ENCODE measurements at regions not wholly inside any gene's neighbourhood (a gene's known extent, or its start where the extent isn't known, plus 50 kb on each side); places are given as distances from the start of the nearest gene placed in this dataset.

DNA sequence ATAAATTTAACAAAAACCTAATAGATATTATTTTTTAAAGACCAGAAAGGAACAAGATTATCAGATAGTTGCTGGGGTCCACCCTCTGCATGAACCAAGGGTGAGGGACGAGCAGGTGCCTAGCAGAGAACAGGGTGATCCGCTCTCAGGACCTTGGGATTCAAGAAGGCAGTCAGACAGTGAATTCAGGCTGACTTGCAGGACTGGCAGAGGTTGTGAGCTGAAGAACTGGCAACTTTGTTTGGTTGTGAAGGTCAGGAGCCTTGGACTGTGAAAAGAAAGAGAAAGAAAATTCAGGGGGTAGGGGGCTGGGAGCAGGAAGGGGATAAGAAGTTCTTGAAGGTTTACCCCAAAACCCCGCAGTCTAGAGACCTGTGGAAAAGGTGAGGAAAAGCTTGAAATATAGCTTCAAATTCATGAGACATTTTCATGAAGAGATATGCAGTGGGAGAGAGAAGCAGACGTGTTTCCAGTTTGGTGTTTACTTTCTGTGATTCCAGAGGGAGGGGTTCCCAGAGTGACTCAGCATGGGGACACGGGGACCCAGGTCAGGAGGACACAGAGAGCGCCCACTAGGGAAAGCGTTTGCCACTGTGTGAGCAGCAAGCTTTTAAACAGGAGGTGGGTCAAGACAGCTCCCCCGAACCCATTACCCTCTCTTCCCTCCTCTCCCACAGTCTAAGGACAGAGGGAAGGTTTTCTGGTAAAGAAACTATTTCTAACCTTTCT, 217.2 kb upstream of the UMPS start:
- DNase-seq: no peak

DNA sequence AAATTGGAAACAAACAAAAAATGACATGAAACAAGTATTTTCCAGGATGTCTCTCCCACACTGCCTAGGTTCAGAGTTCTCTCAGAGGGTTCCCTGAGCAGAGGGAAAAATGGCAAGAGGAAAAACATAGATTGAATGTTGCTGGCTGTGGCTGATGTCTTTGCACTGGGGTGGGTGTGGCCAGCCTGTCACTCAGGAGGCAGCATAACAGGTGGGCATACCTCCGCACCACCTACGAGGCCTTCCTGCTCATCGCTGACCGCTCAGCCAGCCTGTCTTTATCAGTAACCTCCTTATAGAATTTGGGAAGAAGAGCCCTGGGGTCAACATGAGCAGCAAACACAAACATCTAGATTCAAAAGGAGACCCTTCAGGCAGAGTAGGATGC, 216.6 kb upstream of the UMPS start:
- DNase-seq: no peak

DNA sequence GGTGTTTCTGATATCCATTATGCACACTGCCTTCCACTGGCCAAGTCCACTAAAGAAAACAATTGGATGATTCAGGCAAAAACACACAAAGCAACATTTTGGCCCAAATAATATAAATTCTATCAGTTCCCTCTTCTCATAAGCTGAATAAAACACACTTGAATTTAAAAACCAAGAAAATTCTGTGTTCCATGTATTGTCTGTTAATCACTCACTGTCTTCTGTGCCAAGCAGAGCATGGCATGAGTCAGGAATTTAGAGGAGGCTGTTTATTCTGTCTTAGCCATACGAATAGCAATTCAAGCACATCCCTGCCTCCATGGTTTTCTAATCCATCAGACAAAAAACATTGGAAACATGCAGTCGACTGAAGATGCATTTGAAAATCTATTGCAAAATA, 215.6 kb upstream of the UMPS start:
- no peak for DNase-seq

DNA sequence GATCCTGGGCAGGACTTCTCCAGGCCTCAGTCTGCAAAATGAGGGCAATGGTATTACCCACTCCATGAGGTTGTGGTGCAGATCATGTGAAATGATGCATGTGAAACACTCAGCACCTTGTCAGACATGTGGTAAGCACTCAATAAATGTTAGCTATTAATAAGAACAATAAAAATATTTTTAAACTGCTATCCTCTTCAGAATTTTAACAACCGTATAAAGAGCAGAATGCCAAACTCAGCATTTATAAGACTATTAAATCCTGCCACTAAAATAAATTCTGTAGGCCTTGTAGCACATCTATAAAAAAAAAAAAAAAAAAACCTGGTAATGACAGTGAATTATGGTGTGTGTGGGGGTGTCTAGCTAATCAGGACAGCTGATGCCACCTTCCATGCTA, 213.9 kb upstream of the UMPS start:
- no peak for DNase-seq

DNA sequence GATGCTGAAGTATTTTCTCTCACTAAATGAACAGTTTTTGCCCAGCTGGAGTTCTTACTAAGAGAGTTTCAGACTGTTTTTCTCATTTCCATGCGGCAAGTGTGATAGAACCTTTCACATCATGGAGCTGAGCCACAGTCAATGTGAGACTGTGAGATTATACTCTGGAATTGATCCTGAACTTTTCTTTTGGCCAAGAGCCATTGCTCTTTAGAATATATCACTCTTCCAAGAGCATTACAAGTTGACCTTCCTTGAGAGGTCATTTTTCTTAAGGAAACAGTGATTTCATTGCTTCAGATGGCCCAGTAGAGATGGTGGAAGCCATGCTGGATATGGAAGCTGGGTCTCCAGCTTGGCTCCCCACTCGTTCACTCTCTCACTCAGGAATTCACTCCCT, 212.9 kb upstream of the UMPS start:
- DNase-seq: no peak

DNA sequence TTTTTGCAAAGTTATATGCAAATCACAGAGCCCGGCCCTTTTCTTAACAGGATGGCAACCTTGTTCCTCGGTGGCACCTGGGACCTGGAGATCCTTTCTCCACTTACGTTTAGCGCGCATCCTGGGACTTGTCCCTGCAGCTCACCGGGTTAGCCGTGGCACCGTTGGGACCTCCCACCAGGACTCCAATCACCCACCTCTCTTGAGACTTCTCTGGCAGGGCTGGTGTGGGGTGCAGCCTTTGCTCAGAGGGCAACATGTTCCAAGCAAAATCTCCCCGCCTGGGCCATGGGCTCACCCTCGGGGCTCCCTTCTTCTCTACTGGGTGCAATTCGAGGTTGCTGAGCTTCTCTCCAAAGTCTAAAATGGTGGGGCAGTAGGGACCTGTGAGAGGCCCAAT, 211.9 kb upstream of the UMPS start:
- DNase-seq: no peak

DNA sequence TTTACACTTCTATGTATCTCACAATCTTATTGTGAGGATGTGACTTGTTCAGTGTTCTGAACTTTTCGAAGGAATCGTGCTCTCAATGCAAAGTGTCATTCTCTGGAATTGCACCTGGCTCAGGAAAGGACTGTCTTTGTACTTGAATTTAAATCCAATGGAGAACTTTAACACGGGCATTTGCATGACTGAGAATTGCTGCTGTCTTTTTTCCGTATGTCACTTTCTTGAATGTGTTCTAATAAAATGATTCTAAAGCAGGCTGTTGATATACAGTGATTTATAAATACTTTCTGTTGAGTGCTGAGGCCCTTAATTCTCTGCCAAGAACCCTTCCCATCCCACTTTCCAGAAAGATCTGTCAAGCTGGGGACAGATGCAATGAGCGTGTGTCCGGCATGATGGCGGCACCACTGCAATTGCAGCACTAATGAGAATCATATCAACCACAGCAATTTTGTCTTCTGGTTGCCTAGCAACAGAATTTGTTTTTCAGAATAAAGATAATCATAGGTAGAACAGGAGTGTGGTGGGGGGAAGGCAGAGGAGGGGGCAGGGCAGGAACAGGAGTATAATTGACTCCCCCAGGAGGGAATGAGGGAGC, 210.6 kb upstream of the UMPS start:
- no peak for DNase-seq

DNA sequence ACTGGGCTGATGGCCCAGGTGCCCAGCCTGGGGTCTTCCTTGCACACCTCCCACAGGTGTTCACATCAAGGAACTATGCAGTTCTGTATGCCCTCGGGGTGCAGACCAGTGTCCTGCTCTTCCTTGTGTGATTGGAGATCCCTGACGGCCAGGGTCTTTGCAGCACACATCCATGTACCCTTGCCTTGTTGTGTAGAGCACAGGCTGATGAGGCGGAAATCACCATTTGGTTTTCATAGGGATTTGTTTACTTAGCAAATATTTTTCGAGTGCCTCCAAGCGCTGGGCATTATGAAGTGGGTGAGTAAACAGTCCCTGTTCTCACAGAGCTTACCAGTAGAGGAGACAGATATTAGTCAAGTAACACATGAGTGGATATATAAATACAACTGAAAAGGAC, 209.3 kb upstream of the UMPS start:
- peak; percentile 98 for DNase-seq

DNA sequence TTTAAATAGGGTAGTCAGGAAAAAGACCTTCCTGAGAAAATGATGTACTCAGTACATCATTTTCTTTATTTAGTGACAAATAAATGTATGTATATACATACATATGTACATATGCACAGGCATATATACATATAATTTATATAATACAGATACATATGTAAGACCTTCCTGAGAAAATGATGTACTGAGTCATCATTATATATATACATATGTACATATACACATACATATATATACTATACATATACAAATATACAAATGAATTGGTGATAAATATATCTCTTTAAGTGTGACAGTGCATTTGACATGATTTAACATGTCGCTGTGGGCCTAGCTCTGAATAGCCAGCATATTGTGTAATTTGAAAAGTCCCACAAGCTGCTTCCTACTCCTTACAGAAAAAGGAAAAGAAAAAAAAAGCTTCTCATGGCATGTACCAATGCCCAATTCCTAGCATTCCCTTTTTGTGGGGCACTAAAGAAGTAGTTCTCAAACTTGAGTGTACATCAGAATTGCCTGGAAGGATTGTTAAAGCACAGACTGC, 208.1 kb upstream of the UMPS start:
- DNase-seq: no peak

DNA sequence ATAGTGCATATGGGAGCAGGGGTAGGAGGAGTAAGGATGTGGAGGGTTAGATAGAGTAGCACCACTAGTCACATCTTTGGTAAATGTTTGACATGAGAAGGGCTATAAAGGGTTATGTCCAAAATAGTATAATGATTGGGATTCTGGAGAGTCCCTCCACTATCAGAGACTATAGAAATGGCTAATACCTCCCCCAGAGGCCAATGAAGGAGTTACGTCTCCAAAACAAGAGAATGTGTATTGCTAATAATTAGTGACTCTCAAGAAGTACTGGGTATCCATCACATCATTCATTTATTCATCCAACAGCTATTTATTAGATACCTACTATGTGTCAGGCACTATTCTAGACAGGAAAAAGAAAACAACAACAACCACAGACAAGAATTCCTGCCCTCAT, 203.7 kb upstream of the UMPS start:
- DNase-seq: no peak

DNA sequence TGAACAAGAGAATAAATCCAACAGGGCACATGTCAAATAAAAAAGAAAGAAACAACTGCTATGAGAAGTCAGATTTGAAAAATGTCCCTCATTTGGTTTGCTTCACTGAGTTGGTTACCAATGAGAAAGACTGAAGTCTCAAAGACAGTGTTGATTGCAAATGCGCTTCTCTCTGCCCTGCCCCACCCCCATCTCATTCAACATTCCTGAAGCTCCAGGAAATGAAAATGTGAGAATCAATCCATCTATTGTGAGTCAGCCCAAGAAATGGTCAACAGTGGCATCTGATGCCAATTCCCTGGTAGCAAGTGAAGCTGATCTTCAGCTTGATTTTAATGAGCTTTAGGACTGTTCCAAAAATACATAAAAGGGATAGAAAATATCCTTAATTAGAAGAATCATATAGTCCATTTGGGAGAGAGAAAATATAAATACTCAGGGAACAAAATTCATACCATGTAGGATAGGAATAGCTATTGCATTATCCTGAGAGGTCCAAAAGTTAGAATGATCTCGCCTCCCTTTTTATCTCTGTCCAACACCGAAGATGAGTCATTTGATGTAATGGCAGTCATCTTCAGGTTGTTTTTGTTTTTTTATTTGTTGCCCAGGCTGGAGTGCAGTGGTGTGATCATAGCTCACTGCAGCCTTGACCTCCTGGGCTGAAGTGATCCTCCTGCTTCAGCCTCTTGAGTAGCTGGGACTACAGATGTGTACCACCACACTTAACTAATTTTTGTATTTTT, 200.3 kb upstream of the UMPS start:
- DNase-seq: no peak

DNA sequence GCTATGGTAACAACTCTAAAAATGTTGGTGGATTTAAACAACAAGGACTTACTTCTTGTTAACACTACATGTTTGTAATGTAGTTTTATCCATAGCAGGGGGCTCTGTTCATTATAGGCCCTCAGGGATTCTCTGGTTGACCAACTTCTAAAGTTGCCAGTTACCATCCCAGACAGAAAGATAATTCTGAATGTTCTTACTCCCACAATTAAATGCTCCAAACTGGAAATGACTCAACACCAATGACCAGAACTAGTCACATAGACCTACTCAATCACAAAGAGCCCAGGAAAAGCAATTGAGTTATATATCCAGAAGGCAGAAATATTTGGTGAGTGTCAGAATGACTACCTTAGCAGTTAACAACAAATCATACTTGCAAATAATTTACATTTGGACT, 199.3 kb upstream of the UMPS start:
- no peak for DNase-seq

DNA sequence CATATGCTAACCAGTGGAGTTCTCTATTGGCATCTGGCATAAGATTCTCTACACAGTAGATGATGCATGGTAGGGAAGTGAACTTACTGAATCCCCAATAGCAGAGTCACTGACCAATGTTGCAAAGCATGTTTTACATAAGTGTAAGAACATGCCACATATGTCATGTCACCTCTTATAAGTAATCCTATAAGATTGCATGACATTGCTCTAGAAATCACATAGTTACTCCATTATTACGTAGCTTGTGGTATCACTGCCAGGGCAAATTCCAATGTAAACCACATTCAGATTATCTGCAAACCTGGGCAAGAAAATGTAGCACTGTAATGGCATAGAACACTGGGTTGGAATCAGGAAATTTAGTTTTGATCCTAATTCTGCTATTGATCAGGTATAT, 198.2 kb upstream of the UMPS start:
- DNase-seq: no peak

DNA sequence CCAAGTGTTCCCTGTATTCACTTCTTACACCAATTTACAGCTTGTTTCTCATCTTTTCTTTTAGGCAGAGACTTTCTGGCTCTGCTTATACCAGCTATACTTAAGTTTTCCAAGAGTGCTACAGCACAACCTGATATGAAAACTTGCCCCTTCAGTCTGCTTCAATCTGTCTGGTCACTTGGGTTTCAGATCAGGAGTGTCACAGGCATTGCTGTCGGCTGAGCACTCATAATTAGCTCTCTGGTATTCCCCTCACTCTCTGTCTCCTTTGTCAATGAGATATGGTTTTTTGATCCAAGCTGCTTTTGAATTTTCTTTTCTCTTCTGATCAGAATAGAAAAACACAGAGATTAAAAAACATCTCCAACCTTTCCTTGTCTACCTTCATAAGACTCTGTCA, 194.9 kb upstream of the UMPS start:
- DNase-seq: no peak

DNA sequence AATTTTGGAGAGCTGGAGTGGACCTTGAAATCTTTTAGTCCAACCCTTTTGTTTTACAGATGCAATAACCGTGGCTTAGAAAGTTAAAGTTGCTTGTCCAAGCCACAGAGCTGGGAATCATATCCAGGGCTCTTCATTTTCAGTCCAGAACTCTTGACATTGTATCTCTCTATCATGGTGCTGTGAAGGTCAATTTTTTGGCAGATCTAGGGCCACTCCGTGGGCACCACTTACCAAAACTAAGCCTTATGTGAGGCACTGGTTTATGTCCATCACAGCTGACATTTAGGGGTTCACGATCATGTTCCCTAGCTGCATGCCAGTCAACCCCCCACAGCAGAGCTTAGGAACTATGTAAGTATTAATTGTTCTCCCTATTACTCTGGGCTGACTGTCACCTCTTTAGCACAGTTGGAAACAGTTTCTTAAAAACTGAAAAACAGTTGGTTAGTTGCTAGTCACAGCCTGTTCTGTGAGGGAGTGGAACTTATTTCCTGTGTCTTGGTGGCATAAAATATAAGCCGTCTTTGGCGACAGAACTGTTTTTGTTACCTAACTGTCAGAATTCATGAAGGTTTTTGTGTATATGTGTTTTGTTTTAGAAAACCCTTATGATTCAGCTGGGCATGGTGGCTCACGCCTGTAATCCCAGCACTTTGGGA, 189.6 kb upstream of the UMPS start:
- no peak for DNase-seq

DNA sequence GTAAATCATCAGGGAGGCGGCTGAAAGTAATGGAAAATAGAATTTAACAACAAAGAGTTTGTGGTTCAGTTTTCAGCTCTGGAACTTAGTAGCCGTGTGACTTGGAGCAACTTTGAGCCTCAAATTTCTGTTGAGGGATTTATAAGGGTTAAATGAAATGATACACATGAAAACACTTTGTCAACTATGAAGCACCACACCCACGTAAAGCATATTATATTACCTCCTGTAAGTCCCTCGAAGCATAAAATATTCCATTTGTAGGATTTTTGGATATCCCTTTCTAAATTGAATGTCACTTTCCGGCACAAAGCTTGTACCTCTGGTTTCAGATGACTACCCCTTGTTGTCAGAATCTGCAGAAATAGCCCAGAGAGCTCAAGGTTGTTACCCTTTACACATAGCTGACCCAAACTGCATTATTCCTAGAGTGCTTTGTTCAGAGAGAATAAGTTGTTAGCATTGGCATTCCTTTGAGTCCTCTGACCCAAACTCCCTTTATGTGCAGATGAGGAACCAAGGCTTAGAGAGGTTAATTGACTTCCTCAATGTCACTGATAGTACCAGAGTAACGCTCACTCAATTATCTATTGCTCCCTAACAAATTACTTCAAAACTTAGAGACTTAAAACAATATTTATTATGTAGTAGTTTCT, 187.9 kb upstream of the UMPS start:
- DNase-seq: no peak

DNA sequence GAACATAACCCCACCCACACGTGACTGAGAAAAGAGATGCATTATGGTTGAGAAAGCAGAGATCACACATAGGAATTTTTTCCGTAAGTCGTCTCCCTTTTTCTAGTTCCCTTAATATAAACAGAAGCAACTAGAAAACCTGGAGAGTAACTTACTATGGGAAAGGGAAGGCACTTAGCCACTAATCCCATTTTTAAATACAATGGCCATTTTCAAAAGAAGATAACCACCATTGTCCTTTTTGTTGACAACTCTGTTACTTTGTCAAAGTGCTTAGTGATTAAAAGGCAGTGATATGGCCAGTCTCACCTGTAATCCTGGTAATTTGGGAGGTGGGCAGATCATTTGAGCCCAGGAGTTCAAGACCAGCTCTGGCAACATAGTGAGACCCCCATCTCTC, 184.4 kb upstream of the UMPS start:
- DNase-seq: no peak

DNA sequence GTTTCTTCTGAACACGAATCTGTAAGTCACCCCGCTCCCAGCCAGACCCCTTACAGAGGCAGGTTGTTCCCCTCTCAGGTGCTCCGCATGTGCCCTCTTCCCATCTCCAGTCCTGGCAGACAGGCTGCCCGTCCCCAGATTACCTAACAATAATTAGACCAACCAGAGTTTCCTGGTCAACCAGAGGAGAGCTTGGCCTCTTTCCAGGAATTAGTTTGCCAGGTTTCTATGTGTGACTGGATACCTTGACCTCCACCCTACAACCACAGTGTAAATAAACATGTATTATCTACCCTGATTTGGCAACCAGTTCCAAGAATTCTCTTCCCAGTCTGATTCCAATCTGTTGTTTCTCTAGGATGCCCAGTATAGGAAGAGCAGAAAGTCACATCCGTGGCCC, 178.0 kb upstream of the UMPS start:
- DNase-seq: peak; percentile 84

DNA sequence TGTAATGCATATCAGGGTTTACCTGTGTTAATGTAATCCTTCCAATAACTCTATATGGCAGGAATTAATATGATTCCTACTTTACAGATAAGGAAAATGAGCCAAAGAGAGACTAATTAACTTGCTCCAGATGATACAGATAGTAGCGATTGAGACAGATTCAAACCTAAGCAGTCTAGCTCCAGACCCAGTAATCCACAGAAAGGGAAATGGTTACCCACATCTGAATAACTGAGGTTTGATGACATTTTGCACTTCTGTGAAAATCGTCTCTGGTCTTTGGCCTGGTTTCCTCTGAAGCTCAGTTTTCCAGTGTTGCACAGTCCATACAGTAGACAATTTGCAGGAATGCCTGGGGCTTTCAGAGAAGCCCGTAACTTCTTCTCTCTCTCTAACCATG, 177.1 kb upstream of the UMPS start:
- DNase-seq: no peak

DNA sequence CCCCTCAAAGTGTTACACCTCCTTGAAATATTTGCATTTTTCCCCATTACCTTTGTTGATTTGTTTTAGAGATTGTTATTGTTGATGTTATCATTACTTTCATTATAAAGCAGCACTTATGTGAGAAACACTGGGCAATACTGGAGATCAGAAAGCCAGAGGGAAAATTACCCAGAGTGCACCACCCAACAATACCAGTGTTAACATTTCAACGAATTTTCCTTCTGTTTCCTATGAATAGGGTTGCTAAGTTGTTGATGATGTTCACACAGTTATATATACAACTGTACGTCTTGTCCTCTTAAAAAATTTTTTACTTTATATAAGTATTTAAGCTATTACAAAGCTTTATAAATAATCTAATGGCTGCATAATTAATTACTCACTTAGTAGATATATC, 173.6 kb upstream of the UMPS start:
- DNase-seq: no peak

DNA sequence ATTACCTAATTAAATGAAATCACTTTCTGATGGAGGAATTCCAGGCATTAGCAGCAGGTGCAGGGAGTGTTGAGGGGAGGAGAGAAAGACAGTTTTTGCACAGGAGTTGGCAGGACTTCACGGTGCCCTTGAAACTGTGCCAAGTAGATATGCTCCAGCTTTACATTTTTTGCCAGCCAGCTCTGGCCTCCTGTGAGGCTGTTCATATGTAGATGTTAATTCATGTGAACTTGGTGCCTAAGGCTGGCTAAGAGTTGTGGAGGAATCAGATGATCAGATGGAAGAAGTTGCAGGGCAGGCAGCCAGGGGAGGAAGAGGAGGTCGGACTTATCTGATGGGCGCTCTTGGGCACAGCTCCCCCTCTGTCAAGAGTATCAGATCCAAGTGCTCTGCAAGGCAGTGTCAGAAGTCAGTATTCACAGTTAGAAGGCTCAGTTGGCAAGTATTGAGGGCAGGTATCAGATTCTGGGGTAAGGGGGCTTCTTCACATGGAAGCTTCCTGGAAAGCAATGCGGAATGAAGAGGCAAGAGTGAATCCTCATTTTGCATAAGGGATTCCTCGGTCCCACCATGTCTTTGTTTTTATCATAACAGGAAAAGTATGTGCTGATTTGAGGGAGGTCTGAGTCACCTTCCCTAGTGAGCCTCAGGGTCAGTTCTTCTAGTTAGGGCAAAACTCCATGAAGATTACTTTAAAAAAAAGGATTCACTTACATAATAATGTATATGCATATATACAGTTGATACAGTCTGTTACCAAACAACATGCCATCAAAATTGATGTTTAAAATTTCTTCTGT, 172.6 kb upstream of the UMPS start:
- DNase-seq: peak; percentile 99

Data from NCI-H1105 treated with DMSO at 0.1 percent for 48 hours (cell line).